OCI-LY7 (cell line): ENCODE measurements at regions not wholly inside any gene's neighbourhood (a gene's known extent, or its start where the extent isn't known, plus 50 kb on each side); places are given as distances from the start of the nearest gene placed in this dataset.

Experiments used
- BruUV-seq: library from RNA; stranded (reverse); fragments of 400-500 nt; replicated peaks from 2 replicates; lab custom pipeline; 2021; lab: Mats Ljungman, UMichigan
- CTCF ChIA-PET: fragments of 300-600 bp; sonication (Branson Sonifier 250); formaldehyde crosslinking; loops from one replicate; lab custom pipeline; 2022; ENCODE audit warnings: antibody characterized with exemption; ENCODE audit not compliant: unreplicated experiment; lab: Charles Lee
- POLR2A ChIA-PET: fragments of 300-600 bp; sonication (Branson Sonifier 250); formaldehyde crosslinking; loops from one replicate; lab custom pipeline; 2022; ENCODE audit warnings: antibody characterized with exemption; lab: Charles Lee
- DNase-seq: peaks from one replicate; pipeline ENCODE4 v3.0.0-alpha.2; 2015; ENCODE audit warnings: low spot score
- H2AFZ ChIP-seq: fragments of 200-600 bp; sonication (generic), shearing (Covaris generic); 2 replicates; pipeline ENCODE4 v1.6.1; 2014; ENCODE audit warnings: mild to moderate bottlenecking, antibody characterized with exemption, low read length, moderate library complexity
- H3K27ac ChIP-seq: fragments of 200-600 bp; sonication (generic); 2 replicates; pipeline ENCODE4 v1.5.1; 2014; ENCODE audit warnings: mixed run types, low read depth, mild to moderate bottlenecking, moderate library complexity, low read length, inconsistent platforms; ENCODE audit not compliant: poor library complexity, severe bottlenecking
- H3K36me3 ChIP-seq: fragments of 200-600 bp; sonication (generic); 2 replicates; pipeline ENCODE4 v1.6.1; 2014; ENCODE audit warnings: mild to moderate bottlenecking, antibody characterized with exemption, low read length, moderate library complexity, mixed read lengths; ENCODE audit not compliant: insufficient read depth
- H3K4me1 ChIP-seq: fragments of 200-600 bp; sonication (generic); 2 replicates; pipeline ENCODE4 v1.5.1; 2014; ENCODE audit warnings: mild to moderate bottlenecking, low read length; ENCODE audit not compliant: insufficient read depth, poor library complexity, severe bottlenecking
- H3K4me2 ChIP-seq: fragments of 200-600 bp; sonication (generic); 2 replicates; pipeline ENCODE4 v1.6.1; 2014; ENCODE audit warnings: mild to moderate bottlenecking, low read length
- H3K4me3 ChIP-seq: fragments of 200-600 bp; sonication (generic); 2 replicates; pipeline ENCODE4 v1.5.1; 2014; ENCODE audit warnings: mild to moderate bottlenecking, low read depth, low read length; ENCODE audit not compliant: poor library complexity, severe bottlenecking
- H3K79me2 ChIP-seq: fragments of 200-600 bp; sonication (generic); 2 replicates; pipeline ENCODE4 v1.6.1; 2016; ENCODE audit warnings: low read depth, mild to moderate bottlenecking, low read length, moderate library complexity, mixed read lengths; ENCODE audit not compliant: insufficient read depth
- H3K9me2 ChIP-seq: fragments of 200-600 bp; sonication (generic); 2 replicates; pipeline ENCODE4 v1.6.1; 2016; ENCODE audit warnings: mild to moderate bottlenecking, low read length, mixed read lengths; ENCODE audit not compliant: insufficient read depth
- H3K9me3 ChIP-seq: fragments of 200-600 bp; sonication (generic); 2 replicates; pipeline ENCODE4 v1.6.1; 2014; ENCODE audit warnings: mild to moderate bottlenecking, mixed run types, low read length, mixed read lengths
- H4K20me1 ChIP-seq: fragments of 200-600 bp; sonication (generic); 2 replicates; pipeline ENCODE4 v1.6.1; 2014; ENCODE audit warnings: mild to moderate bottlenecking, antibody characterized with exemption, low read length, moderate library complexity, mixed read lengths; ENCODE audit not compliant: insufficient read depth
- CTCF ChIP-seq: fragments of 200-600 bp; sonication (generic); conservative IDR thresholded peaks from 2 replicates; pipeline ENCODE4 v1.5.1; 2014; ENCODE audit warnings: mild to moderate bottlenecking, antibody characterized with exemption, low read length, moderate library complexity, mixed read lengths
- EZH2phosphoT487 ChIP-seq: fragments of 200-600 bp; sonication (generic); IDR thresholded peaks from 2 replicates; pipeline ENCODE4 v1.6.1; 2018; ENCODE audit warnings: low read depth, borderline replicate concordance, mild to moderate bottlenecking, mixed run types, antibody characterized with exemption, low read length, moderate library complexity, mixed read lengths
- intact Hi-C: fragments of 100-400 bp; cut with micrococcal nuclease; formaldehyde crosslinking; loops from one replicate; pipeline ENCODE4 v1.10.0; 2022; ENCODE audit not compliant: unreplicated experiment

- intact Hi-C loops: no loop called here
- DNase-seq: no peak
- POLR2A ChIA-PET: no interaction called here
Observed at GRCh38 chr5:71912021-71912420, 192.9 kb downstream of the CARTPT start.

GRCh38 chr5:71914281-71914680, 193.0 kb upstream of the MAP1B start:
- Histone ChIP-seq H3K9me3 (no peaks in the 10 kb centered on the region), H2AFZ (no peak overlapping the region), H3K9me2 (no peaks in the 10 kb centered on the region), H3K4me3 (no peak overlapping the region), H3K79me2 (no peaks in the 10 kb centered on the region), H3K4me2 (no peak overlapping the region), H3K27ac (no peak overlapping the region), H4K20me1 (no peaks in the 10 kb centered on the region), H3K36me3 (no peaks in the 10 kb centered on the region), H3K4me1 (no peaks in the 10 kb centered on the region)
- ChIA-PET POLR2A (interaction anchor here (0.6 kb wide), 1 partner anchor 67 kb away, joined by 3 read pairs; no protein-coding TSS in a partner anchor), CTCF (no interaction called here)
- no TSS peak for BruUV-seq
- intact Hi-C loops: no loop called here
- TF ChIP-seq EZH2phosphoT487 (no peak), CTCF (no peak)
- DNase-seq: no peak

More at GRCh38 chr5:71912021-71912420, 192.9 kb downstream of the CARTPT start:
- no peak overlapping the region for H3K4me3 ChIP-seq
- H4K20me1 ChIP-seq: no peaks in the 10 kb centered on the region
- H3K79me2 ChIP-seq: no peaks in the 10 kb centered on the region
- CTCF ChIA-PET: no interaction called here
- no TSS peak for BruUV-seq
- TF ChIP-seq CTCF (no peak), EZH2phosphoT487 (no peak)
- no peak overlapping the region for H2AFZ ChIP-seq
- H3K4me2 ChIP-seq: no peak overlapping the region
- H3K9me2 ChIP-seq: no peaks in the 10 kb centered on the region
- no peaks in the 10 kb centered on the region for H3K36me3 ChIP-seq
- no peaks in the 10 kb centered on the region for H3K9me3 ChIP-seq
- no peak overlapping the region for H3K27ac ChIP-seq
- H3K4me1 ChIP-seq: no peaks in the 10 kb centered on the region

- CTCF ChIA-PET: no interaction called here
- intact Hi-C loops: no loop called here
- H3K4me2 ChIP-seq: no peak overlapping the region
Observed at GRCh38 chr5:71922584-71923106, 184.6 kb upstream of the MAP1B start.

More at GRCh38 chr5:71922584-71923106, 184.6 kb upstream of the MAP1B start:
- Histone ChIP-seq H3K9me2 (no peaks in the 10 kb centered on the region), H3K36me3 (no peaks in the 10 kb centered on the region), H2AFZ (0 out of 2 replicates have a peak overlapping the region, but pooled peaks have one; percentile 42), H3K79me2 (no peaks in the 10 kb centered on the region), H4K20me1 (no peaks in the 10 kb centered on the region), H3K27ac (no peak overlapping the region), H3K4me1 (no peaks in the 10 kb centered on the region), H3K4me3 (no peak overlapping the region), H3K9me3 (no peaks in the 10 kb centered on the region)
- DNase-seq: no peak
- TF ChIP-seq CTCF (no peak), EZH2phosphoT487 (no peak)
- POLR2A ChIA-PET: interaction anchor here (0.5 kb wide), 1 partner anchor 898 kb away, joined by 3 read pairs; no protein-coding TSS in a partner anchor
- BruUV-seq: no TSS peak
